ENCODE measurements at regions not wholly inside any gene's neighbourhood (a gene's known extent, or its start where the extent isn't known, plus 50 kb on each side); places are given as distances from the start of the nearest gene placed in this dataset.

GRCh38 chr2:108139521-108139920 is 100.2 kb upstream of the SULT1C3 start:
- peak; percentile 21 for DNase-seq (ENCODE audit: low read depth)

- peak; percentile 2 for DNase-seq (ENCODE audit: low read depth)
These were observed 94.0 kb upstream of the SULT1C3 start for GRCh38 chr2:108145557-108146326.

DNA sequence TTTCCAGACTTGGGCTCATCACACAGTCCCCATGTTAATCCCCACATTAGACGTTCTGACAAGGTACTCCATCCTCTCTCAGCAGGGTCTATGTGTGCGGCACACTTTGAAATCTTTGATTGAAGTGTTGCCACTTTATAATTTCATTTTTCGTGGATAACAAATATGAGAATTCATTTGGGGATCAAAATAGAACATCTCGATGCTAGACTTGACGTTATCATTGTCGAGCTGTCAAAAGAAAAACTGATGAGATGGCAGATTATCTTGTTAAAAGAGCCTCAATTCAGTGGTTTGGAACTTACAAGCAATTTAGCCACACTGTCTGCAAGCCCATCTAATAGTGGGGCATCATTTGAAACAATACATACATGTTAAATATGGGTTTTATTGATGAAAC is 91.2 kb upstream of the SULT1C3 start:
- DNase-seq (ENCODE audit: low read depth), result no peak

DNA sequence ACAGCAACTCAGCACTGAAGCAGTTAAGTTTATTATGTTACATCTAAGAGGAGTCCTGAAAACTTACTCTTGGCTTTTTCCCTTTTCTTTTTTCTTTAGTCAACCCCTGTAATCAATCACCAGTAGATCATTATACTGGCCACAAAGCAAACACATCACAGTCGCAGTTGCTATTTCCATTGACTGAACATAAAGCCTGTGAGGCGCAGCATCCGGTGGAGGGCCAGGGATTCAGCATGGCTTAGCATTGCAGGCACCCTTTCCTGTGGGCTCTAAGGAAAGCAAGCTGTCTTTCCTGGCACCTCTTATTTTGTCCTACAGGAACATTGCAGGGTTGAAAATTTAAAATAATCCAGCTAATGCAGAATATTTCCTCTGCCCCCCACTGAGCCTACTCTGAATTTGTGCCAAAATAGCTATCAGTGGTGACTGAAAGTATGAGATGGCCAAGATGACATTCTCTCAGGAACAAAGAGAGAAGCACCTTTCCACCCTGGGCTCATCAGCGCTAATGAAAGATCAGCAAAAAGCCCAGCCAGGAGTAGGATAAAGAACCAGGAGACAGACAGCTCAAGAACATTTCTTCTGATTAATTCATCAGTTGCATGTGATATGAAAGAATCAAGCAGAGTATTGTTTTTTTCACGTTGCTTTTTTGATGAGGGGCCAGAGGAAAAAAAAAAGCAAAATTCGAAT is 85.3 kb upstream of the SULT1C3 start:
- no peak for DNase-seq (ENCODE audit: low read depth)

DNA sequence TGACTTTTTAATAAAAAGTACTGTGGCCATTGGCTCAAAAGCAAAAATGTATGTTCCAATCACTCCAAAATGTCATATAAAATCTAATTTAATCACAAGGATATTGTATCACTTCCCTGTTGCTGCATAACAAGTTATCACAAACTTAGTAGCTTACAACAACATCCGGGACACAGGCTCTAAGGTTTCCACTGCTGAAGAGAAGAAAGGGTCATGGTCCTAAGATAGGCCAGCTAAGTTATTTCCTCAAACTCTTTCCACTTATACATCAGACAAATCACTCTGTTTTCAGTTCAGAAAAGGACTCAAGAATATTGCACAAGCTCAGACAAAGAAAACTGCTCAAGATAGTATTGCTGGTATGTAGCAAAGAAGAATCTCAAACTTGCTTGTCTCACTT is 78.5 kb upstream of the SULT1C3 start:
- no peak for DNase-seq (ENCODE audit: low read depth)

- DNase-seq (ENCODE audit: low read depth), result no peak
These were observed 75.5 kb upstream of the SULT1C3 start for GRCh38 chr2:108164318-108164717.

DNA sequence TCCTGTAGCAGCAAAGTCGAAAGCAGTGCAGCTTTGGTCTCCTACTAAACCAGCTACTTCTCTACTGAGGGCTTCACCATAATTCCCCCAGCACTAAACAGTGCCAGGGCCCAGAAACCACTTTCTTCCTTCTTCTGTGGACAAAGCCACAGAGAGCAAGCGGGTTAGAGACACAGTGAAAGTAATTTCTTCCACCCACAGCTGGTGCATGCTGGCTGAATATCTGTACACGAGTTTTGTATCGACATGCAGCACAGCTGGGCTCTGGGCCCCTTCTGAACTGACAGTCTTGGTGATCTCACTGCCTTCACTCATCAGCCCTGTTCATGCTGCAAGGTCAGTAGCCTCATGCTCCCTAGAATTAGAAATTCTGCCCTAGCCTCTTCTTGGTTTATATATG is 74.0 kb upstream of the SULT1C3 start:
- DNase-seq (ENCODE audit: low read depth), result no peak

- no peak for DNase-seq (ENCODE audit: low read depth)
These were observed 72.1 kb upstream of the SULT1C3 start for GRCh38 chr2:108167699-108168098.

DNA sequence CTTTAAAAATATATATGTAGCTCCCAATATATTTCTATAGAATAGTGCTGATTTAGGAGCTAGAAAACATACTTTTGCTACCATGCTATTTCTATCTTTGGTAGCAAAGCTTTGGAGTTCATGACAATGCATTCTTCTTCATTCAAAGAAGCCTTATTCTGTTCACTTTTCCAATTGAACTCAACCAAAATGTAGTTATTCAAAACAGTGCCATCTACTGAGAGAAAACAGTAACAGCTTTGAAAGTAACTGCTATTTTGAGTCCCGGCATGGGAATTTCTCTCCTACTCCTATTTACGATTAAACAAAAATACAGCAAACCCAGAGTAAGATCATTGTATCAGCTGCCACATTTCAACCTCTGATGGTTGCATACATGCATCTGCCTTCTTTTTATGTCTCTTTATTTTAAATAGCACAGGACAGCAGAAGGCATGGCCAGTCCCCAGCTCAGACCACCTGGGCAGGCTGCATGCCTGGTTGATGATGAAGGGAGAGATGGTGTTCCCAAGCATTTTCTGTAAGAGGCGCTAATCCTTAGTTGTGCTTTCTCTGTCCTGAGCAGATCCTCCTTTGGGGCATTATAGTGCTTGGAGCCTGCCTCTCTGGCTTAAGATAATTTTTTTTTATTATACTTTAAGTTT is 69.7 kb upstream of the SULT1C3 start:
- peak; percentile 13 for DNase-seq (ENCODE audit: low read depth)

DNA sequence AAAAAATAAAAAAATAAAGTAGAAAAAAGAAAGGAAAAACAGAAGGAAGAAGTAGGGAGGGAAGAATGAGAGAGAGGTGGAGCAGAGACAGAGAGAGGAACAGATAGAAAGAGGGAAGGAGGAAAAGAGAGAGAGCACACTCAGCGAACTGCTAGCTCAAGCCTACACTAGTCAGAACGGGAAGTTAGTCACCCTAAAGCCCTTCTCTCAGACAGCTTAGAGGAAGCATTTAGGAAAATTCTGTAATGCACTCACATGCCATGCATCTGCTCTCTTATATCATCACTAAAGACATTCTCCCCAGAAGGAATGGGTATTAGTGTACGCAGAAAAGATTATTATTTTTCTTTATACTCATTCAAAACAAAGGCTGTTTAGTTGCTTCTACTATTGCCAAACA is 68.1 kb upstream of the SULT1C3 start:
- no peak for DNase-seq (ENCODE audit: low read depth)

DNA sequence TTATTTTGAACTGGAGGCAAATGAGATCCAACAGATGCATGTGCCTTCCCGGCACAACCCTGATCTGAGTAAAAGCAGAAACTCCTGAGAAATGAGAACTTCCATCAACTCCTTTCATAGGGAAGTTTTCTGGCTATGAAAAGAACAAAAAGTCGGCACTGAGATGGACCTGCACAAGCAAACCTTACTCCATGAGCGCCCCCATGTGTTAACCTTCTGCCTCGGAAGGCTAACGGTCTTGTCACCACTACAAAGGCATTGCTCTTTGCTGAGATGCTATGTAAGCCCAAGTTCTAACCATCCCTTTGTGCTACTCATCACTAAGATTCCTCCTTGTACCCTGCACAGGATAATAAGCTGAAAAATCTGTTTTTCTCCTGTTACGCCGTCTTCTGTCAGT is 57.3 kb upstream of the SULT1C3 start:
- DNase-seq (ENCODE audit: low read depth), result no peak

DNA sequence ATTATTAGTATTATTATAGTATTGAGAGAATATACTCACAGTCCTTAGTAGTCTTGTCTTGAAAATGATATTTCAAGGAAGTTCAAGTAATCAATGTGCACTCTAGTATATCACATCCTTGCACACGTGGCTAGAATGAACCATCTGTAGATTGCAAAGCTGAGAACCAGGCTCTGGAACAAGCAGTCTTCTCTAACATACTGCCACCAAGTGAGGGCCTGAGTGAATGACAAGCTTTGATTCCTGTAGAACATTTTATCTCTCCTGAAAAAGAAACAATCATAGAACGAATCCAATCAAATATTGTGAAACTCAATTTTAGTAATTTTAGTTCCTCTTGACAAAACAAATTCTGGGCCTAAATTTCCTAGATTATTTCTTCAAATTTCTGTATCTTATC is 55.3 kb upstream of the SULT1C3 start:
- DNase-seq (ENCODE audit: low read depth), result peak; percentile 9

DNA sequence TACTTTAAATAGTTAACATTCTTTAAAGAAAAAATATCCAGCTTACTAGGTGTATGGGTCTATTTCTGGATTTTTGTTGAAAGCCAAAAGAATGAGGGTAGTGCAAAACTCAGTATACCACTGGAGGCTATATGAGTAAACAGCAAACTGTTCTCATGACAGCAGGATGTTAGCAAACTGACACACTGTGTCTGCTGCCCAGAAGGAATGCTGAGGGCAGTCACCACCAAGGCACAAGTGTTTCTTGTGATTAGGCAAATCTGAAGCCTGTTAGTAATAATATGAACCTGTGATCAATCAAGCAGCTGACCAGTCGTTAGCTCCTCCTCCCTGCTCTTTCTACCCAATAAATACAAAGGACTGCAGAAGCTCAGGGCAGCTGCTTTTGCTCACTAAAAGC is 50.5 kb upstream of the SULT1C3 start:
- peak; percentile 3 for DNase-seq (ENCODE audit: low read depth)

Measured in amniotic epithelial cell (primary cell).